ENCODE measurements at regions not wholly inside any gene's neighbourhood (a gene's known extent, or its start where the extent isn't known, plus 50 kb on each side); places are given as distances from the start of the nearest gene placed in this dataset.

DNA sequence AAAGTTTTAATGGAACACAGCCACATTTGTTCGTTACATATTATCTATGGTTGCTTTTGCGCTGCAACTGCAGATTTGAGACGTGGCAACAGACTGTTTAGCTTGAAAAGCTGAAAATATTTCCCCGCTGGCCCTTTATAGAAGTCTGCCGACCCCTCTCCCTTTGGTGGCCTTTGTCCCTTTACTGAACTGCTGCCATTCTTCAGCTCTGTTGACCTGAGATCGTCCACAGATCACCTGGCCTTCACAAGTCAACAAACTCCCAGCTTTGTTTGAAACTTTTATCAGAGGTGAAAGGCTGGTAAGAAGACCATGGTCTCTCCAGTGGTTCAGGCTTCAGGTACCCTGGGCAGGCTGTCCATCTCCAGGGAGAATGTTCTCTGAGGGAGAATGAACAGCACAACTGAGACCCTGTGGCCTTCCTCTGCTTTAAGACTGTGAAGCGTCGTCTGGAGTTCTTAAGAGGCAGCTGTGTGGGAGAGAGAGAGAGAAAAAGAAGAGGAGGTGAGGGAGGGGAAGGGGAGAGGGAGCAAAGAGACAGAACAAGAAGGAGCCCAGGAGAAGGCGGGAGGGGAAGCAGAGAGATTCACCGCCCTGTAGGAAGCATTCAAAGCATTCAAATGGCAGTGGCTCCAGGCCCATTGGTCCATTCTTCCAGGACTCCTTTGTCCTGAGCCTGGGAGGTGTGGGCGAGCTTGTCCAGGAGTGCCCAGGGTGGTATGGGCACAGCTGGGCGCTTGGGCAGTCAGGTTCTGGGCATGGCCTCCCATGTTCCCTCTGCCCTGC is 53.7 kb upstream of the INSYN1 start:
- Histone ChIP-seq H3K23ac (ENCODE audit: insufficient read length, low read depth, low read length) (no peak overlapping the region), H2BK20ac (ENCODE audit: low read depth, low read length, poor library complexity, severe bottlenecking) (no peak overlapping the region), H2BK120ac (ENCODE audit: low read depth, low read length, poor library complexity, severe bottlenecking) (no peak overlapping the region), H3K79me2 (ENCODE audit: insufficient read depth, low read length) (no peaks in the 10 kb centered on the region), H4K91ac (ENCODE audit: insufficient read length, low read depth, low read length) (no peak overlapping the region), H4K5ac (ENCODE audit: insufficient read length, low read depth, low read length) (no peak overlapping the region), H2BK5ac (ENCODE audit: insufficient read length, low read length) (no peak overlapping the region), H4K8ac (replicated peaks; ENCODE audit: insufficient read length, low read depth, low read length) (no peak overlapping the region), H2BK12ac (ENCODE audit: insufficient read length, low read depth, low read length) (no peak overlapping the region), H2BK15ac (ENCODE audit: low read depth, low read length) (no peak overlapping the region), H3K9me3 (ENCODE audit: control insufficient read depth, low read depth, low read length) (no peaks in the 10 kb centered on the region), H2AFZ (ENCODE audit: low read length) (no peak overlapping the region), H3K27me3 (ENCODE audit: insufficient read depth, low read length) (no peaks in the 10 kb centered on the region), H3K23me2 (ENCODE audit: insufficient read length, low read depth, low read length, poor library complexity, severe bottlenecking) (no peaks in the 10 kb centered on the region), H3K27ac (ENCODE audit: insufficient read length, low read depth, low read length) (no peak overlapping the region), H3K79me1 (ENCODE audit: insufficient read depth, low read depth, low read length, poor library complexity, severe bottlenecking) (no peaks in the 10 kb centered on the region), H3K4me2 (ENCODE audit: insufficient read depth, insufficient read length, low read length) (no peak overlapping the region), H4K20me1 (ENCODE audit: control insufficient read depth, insufficient read depth, insufficient read length) (no peaks in the 10 kb centered on the region), H3K18ac (ENCODE audit: insufficient read length, low read depth, low read length) (no peak overlapping the region), H3K14ac (ENCODE audit: insufficient read depth, low read length) (no peak overlapping the region), H2AK5ac (ENCODE audit: insufficient read length, low read length) (no peak overlapping the region), H3K4me1 (ENCODE audit: insufficient read depth, low read length) (no peaks in the 10 kb centered on the region), H3K9ac (ENCODE audit: extremely low read depth, insufficient read length, low read length) (no peak overlapping the region), H3T11ph (ENCODE audit: low read length) (no peak overlapping the region), H3K56ac (ENCODE audit: insufficient read length, low read depth, low read length) (no peak overlapping the region), H3K4ac (ENCODE audit: low read depth, low read length) (no peak overlapping the region)
- WGBS (ENCODE audit: extremely low coverage, insufficient read length, low lambda C conversion rate): no CpG with 5 or more reads among the region's 12 CpGs
- DNase-seq: no peak
- peaks cover 6 to 12% of the 10 kb centered on the region in 2 experiments for H3K4me1 Mint-ChIP-seq
- no peak overlapping the region for H3K27ac Mint-ChIP-seq
- no peaks in the 10 kb centered on the region for H3K36me3 Mint-ChIP-seq (ENCODE audit: insufficient read depth in 1 of 3, low read depth in 3 of 3)
- TF ChIP-seq, protein P1, sequence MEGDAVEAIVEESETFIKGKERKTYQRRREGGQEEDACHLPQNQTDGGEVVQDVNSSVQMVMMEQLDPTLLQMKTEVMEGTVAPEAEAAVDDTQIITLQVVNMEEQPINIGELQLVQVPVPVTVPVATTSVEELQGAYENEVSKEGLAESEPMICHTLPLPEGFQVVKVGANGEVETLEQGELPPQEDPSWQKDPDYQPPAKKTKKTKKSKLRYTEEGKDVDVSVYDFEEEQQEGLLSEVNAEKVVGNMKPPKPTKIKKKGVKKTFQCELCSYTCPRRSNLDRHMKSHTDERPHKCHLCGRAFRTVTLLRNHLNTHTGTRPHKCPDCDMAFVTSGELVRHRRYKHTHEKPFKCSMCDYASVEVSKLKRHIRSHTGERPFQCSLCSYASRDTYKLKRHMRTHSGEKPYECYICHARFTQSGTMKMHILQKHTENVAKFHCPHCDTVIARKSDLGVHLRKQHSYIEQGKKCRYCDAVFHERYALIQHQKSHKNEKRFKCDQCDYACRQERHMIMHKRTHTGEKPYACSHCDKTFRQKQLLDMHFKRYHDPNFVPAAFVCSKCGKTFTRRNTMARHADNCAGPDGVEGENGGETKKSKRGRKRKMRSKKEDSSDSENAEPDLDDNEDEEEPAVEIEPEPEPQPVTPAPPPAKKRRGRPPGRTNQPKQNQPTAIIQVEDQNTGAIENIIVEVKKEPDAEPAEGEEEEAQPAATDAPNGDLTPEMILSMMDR (conservative IDR thresholded peaks at IDR 0.05): no peak
- H3K9me3 Mint-ChIP-seq: no peaks in the 10 kb centered on the region
- no peaks in the 10 kb centered on the region for H3K27me3 Mint-ChIP-seq (ENCODE audit: low read depth)
- H3K4me3 Mint-ChIP-seq: no peak overlapping the region
